ENCODE measurements at regions not wholly inside any gene's neighbourhood (a gene's known extent, or its start where the extent isn't known, plus 50 kb on each side); places are given as distances from the start of the nearest gene placed in this dataset.

- TF ChIP-seq CTCF (conservative IDR thresholded peaks at IDR 0.05 in 1 of 2, IDR thresholded peaks at IDR 0.05 in 1 of 2; ENCODE audit: extremely low read depth in 1 of 2, insufficient read depth in 1 of 2, low read depth in 1 of 2, low read length in 2 of 2) (no peak), EZH2 (IDR thresholded peaks at IDR 0.05; ENCODE audit: borderline replicate concordance, low read length) (no peak)
Measured at GRCh38 chr20:39268491-39268951, 306.4 kb downstream of the DHX35 start.
